Panc1 (cell line): ENCODE measurements at regions not wholly inside any gene's neighbourhood (a gene's known extent, or its start where the extent isn't known, plus 50 kb on each side); places are given as distances from the start of the nearest gene placed in this dataset.

Experiments used
- ATAC-seq: fragments of 200-7000 bp; cut with Tn5 transposase; 2 replicates; pipeline ENCODE4 v1.9.1; 2020; ENCODE audit warnings: mild to moderate bottlenecking, moderate library complexity
- BruUV-seq: library from RNA; stranded (reverse); fragments of 400-500 nt; replicated peaks from 2 replicates; lab custom pipeline; 2021; lab: Mats Ljungman, UMichigan
- CTCF ChIA-PET: fragments of 300-600 bp; sonication (Branson Sonifier 250); formaldehyde crosslinking; loops from one replicate; lab custom pipeline; 2022; ENCODE audit warnings: antibody characterized with exemption; lab: Charles Lee
- POLR2A ChIA-PET: fragments of 300-600 bp; sonication (Branson Sonifier 250); formaldehyde crosslinking; loops from one replicate; lab custom pipeline; 2022; ENCODE audit warnings: antibody characterized with exemption; lab: Charles Lee
- DNase-seq: peaks from one replicate; pipeline ENCODE4 v3.0.0-alpha.2; 2010; ENCODE audit warnings: low read depth, low spot score
- H3K27ac ChIP-seq: 2 replicates; pipeline ENCODE4 v1.5.1; 2011; ENCODE audit warnings: mild to moderate bottlenecking, low read length, inconsistent platforms
- H3K27me3 ChIP-seq: fragments of 200-500 bp; sonication (Bioruptor generic); 2 replicates; pipeline ENCODE4 v1.6.0; 2014; ENCODE audit warnings: low read length, inconsistent platforms; ENCODE audit not compliant: control insufficient read depth, insufficient read depth
- H3K36me3 ChIP-seq: fragments of 200-500 bp; sonication (Bioruptor generic); 2 replicates; pipeline ENCODE4 v1.5.1; 2014; ENCODE audit warnings: inconsistent platforms, mild to moderate bottlenecking, low read length, moderate library complexity; ENCODE audit not compliant: control insufficient read depth, insufficient read depth
- H3K4me1 ChIP-seq: 2 replicates; pipeline ENCODE4 v1.5.1; 2011; ENCODE audit warnings: inconsistent platforms, mild to moderate bottlenecking, low read length, moderate library complexity; ENCODE audit not compliant: control insufficient read depth, insufficient read depth
- H3K4me3 ChIP-seq, 2 experiments: 2 replicates each; pipeline ENCODE4 v1.5.1; 2011 to 2012; ENCODE audit warnings: low read depth in 2 of 2, low read length in 2 of 2, mild to moderate bottlenecking in 2 of 2, inconsistent platforms in 1 of 2, moderate library complexity in 1 of 2
- H3K9me3 ChIP-seq: fragments of 200-500 bp; sonication (Bioruptor generic); 2 replicates; pipeline ENCODE4 v1.5.1; 2014; ENCODE audit warnings: low read depth, mild to moderate bottlenecking, inconsistent platforms, low read length, moderate library complexity; ENCODE audit not compliant: control insufficient read depth, insufficient read depth
- POLR2AphosphoS5 ChIP-seq: IDR thresholded peaks from 2 replicates; pipeline ENCODE4 v1.6.1; 2012; ENCODE audit warnings: mild to moderate bottlenecking, low read depth, low read length, moderate library complexity
- SIN3A ChIP-seq: IDR thresholded peaks from 2 replicates; pipeline ENCODE4 v1.6.1; 2012; ENCODE audit warnings: low read depth, mild to moderate bottlenecking, low read length, moderate library complexity, borderline replicate concordance; ENCODE audit not compliant: insufficient read depth
- TCF7L2 ChIP-seq: IDR thresholded peaks from 2 replicates; pipeline ENCODE4 v1.6.1; 2011; ENCODE audit warnings: mild to moderate bottlenecking, low read depth, low read length, inconsistent platforms
- in situ Hi-C: cut with HindIII; loops from 2 replicates; pipeline ENCODE4 v1.10.0; 2016; ENCODE audit warnings: low sequenced_read_pairs, low pct_unique_long_range_greater_than_20kb
- intact Hi-C: fragments of 100-400 bp; cut with micrococcal nuclease; formaldehyde crosslinking; loops from one replicate; pipeline ENCODE4 v1.10.0; 2022; ENCODE audit not compliant: unreplicated experiment
- TF ChIP-seq, protein P1 (sequence below): fragments of 450-650 bp; IDR thresholded peaks from 2 replicates; pipeline ENCODE4 v1.5.1; 2017; ENCODE audit warnings: mild to moderate bottlenecking
- TF ChIP-seq, protein P2 (sequence below), 2 experiments: IDR thresholded peaks; 2 replicates each; pipeline ENCODE4 v1.6.1; 2011 to 2012; ENCODE audit warnings: low read depth in 2 of 2, control low read depth in 1 of 2, low read length in 1 of 2, mild to moderate bottlenecking in 1 of 2, moderate library complexity in 1 of 2; ENCODE audit not compliant: insufficient read depth in 1 of 2

DNA sequence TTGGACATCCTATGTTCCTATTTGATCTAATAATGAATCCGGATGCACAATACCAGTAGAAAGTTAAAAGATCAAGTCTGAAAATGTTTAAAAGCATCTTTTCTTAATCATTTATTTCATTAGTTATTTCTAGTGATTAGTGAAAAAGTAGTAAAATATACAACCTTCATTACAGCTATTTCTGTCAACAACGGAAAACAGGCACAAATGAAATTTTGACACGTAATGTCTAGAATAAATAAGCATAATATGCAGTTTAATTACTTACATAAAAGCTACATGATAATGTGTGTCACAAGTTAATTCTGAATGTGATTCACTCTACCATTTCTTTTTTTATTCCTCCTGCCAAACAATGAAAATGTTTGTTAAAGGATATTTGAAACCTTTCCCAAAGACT lies 216.1 kb downstream of the MYCN start:
- no peak for TF ChIP-seq SIN3A
- TF ChIP-seq, protein P1, sequence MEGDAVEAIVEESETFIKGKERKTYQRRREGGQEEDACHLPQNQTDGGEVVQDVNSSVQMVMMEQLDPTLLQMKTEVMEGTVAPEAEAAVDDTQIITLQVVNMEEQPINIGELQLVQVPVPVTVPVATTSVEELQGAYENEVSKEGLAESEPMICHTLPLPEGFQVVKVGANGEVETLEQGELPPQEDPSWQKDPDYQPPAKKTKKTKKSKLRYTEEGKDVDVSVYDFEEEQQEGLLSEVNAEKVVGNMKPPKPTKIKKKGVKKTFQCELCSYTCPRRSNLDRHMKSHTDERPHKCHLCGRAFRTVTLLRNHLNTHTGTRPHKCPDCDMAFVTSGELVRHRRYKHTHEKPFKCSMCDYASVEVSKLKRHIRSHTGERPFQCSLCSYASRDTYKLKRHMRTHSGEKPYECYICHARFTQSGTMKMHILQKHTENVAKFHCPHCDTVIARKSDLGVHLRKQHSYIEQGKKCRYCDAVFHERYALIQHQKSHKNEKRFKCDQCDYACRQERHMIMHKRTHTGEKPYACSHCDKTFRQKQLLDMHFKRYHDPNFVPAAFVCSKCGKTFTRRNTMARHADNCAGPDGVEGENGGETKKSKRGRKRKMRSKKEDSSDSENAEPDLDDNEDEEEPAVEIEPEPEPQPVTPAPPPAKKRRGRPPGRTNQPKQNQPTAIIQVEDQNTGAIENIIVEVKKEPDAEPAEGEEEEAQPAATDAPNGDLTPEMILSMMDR, result no peak
- TF ChIP-seq TCF7L2, result no peak
- TF ChIP-seq, protein P2, sequence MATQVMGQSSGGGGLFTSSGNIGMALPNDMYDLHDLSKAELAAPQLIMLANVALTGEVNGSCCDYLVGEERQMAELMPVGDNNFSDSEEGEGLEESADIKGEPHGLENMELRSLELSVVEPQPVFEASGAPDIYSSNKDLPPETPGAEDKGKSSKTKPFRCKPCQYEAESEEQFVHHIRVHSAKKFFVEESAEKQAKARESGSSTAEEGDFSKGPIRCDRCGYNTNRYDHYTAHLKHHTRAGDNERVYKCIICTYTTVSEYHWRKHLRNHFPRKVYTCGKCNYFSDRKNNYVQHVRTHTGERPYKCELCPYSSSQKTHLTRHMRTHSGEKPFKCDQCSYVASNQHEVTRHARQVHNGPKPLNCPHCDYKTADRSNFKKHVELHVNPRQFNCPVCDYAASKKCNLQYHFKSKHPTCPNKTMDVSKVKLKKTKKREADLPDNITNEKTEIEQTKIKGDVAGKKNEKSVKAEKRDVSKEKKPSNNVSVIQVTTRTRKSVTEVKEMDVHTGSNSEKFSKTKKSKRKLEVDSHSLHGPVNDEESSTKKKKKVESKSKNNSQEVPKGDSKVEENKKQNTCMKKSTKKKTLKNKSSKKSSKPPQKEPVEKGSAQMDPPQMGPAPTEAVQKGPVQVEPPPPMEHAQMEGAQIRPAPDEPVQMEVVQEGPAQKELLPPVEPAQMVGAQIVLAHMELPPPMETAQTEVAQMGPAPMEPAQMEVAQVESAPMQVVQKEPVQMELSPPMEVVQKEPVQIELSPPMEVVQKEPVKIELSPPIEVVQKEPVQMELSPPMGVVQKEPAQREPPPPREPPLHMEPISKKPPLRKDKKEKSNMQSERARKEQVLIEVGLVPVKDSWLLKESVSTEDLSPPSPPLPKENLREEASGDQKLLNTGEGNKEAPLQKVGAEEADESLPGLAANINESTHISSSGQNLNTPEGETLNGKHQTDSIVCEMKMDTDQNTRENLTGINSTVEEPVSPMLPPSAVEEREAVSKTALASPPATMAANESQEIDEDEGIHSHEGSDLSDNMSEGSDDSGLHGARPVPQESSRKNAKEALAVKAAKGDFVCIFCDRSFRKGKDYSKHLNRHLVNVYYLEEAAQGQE (IDR thresholded peaks at IDR 0.05; ENCODE audit: insufficient read depth in 1 of 2, low read depth in 2 of 2, low read length in 1 of 2), result no peak
- no peak for TF ChIP-seq POLR2AphosphoS5
- POLR2A ChIA-PET, result no interaction called here

DNA sequence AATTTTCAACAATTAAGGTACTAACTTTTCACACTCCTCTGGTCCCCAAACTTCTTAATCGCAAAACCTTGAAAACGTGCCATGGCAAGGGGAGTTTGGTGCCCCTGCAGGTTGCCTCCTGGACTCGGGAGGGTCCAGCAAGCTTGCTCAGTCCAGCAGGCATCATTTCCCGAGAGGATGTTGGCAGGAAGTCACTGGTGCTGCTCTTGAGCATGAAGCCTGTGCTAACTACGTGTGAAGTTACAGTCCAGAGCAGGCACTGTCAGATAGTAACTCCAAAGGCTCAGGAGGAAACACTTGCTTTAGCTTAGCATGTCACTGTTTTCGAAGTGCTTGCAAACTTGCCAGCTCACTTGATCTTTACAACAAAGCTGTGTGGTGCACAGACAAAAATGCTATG lies 215.4 kb downstream of the MYCN start:
- Histone ChIP-seq H3K4me1 (no peaks in the 10 kb centered on the region), H3K27me3 (no peaks in the 10 kb centered on the region), H3K36me3 (no peaks in the 10 kb centered on the region), H3K4me3 (no peak overlapping the region), H3K9me3 (no peaks in the 10 kb centered on the region), H3K27ac (no peak overlapping the region)
- CTCF ChIA-PET, result no interaction called here
- BruUV-seq, result no TSS peak
- in situ Hi-C loops, result no loop called here
- ATAC-seq (no peak), DNase-seq (no peak)
- TF ChIP-seq POLR2AphosphoS5 (no peak), SIN3A (no peak), TCF7L2 (no peak)
- TF ChIP-seq, protein P1, result no peak
- TF ChIP-seq, protein P2 (IDR thresholded peaks at IDR 0.05; ENCODE audit: insufficient read depth in 1 of 2, low read depth in 2 of 2, low read length in 1 of 2), result no peak
- intact Hi-C loops, result no loop called here
- POLR2A ChIA-PET, result no interaction called here

More for the DNA sequence above, 216.1 kb downstream of the MYCN start:
- DNase-seq (no peak), ATAC-seq (no peak)
- intact Hi-C loops (no loop called here), in situ Hi-C loops (no loop called here)
- Histone ChIP-seq H3K36me3 (no peaks in the 10 kb centered on the region), H3K4me1 (no peaks in the 10 kb centered on the region), H3K9me3 (no peaks in the 10 kb centered on the region), H3K27me3 (no peaks in the 10 kb centered on the region), H3K4me3 (no peak overlapping the region), H3K27ac (no peak overlapping the region)
- no TSS peak for BruUV-seq
- CTCF ChIA-PET, result no interaction called here
